IMR-90 (cell line): ENCODE measurements at regions not wholly inside any gene's neighbourhood (a gene's known extent, or its start where the extent isn't known, plus 50 kb on each side); places are given as distances from the start of the nearest gene placed in this dataset.

Experiments
- MAZ ChIP-seq: IDR thresholded peaks from 2 replicates; pipeline ENCODE4 v1.6.1; 2012; ENCODE audit warnings: low read depth, mild to moderate bottlenecking, low read length, improper control_type of control experiment, moderate library complexity, borderline replicate concordance
- NFE2L2 ChIP-seq: fragments of 150-350 bp; IDR thresholded peaks from 2 replicates; pipeline ENCODE4 v1.6.1; 2016; ENCODE audit warnings: low read depth, mild to moderate bottlenecking, low read length
- RFX5 ChIP-seq: IDR thresholded peaks from 2 replicates; pipeline ENCODE4 v1.8.0; 2012; ENCODE audit warnings: low read depth, mild to moderate bottlenecking, low read length, moderate library complexity
- SMC3 ChIP-seq: fragments of 150-350 bp; IDR thresholded peaks from 2 replicates; pipeline ENCODE4 v1.6.1; 2016; ENCODE audit warnings: low read depth, mild to moderate bottlenecking, antibody characterized with exemption, low read length, moderate library complexity
- USF2 ChIP-seq: fragments of 150-350 bp; IDR thresholded peaks from 2 replicates; pipeline ENCODE4 v1.6.1; 2017; ENCODE audit warnings: mild to moderate bottlenecking, antibody characterized with exemption, low read length, low read depth
- TF ChIP-seq, protein P1 (sequence below): conservative IDR thresholded peaks from 2 replicates; pipeline ENCODE4 v1.5.1; 2012; ENCODE audit warnings: mild to moderate bottlenecking, low read depth, low read length, improper control_type of control experiment

- TF ChIP-seq, protein P1, sequence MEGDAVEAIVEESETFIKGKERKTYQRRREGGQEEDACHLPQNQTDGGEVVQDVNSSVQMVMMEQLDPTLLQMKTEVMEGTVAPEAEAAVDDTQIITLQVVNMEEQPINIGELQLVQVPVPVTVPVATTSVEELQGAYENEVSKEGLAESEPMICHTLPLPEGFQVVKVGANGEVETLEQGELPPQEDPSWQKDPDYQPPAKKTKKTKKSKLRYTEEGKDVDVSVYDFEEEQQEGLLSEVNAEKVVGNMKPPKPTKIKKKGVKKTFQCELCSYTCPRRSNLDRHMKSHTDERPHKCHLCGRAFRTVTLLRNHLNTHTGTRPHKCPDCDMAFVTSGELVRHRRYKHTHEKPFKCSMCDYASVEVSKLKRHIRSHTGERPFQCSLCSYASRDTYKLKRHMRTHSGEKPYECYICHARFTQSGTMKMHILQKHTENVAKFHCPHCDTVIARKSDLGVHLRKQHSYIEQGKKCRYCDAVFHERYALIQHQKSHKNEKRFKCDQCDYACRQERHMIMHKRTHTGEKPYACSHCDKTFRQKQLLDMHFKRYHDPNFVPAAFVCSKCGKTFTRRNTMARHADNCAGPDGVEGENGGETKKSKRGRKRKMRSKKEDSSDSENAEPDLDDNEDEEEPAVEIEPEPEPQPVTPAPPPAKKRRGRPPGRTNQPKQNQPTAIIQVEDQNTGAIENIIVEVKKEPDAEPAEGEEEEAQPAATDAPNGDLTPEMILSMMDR, result no peak
- TF ChIP-seq RFX5, result no peak
- no peak for TF ChIP-seq NFE2L2
- no peak for TF ChIP-seq MAZ
- TF ChIP-seq USF2, result no peak
- no peak for TF ChIP-seq SMC3
Observed at GRCh38 chr6:97925504-97925903, 642.5 kb upstream of the MMS22L start.
